GM19468 (cell line): ENCODE measurements at regions not wholly inside any gene's neighbourhood (a gene's known extent, or its start where the extent isn't known, plus 50 kb on each side); places are given as distances from the start of the nearest gene placed in this dataset.
A peak's percentile ranks its signal among the peaks of the same experiment; 100 is the strongest.
"Not testable (repeated sequence)": the region's sequence is repeated elsewhere in the genome, so short reads cannot be mapped to it uniquely, and the experiment has no call there.

Experiments
- ATAC-seq: cut with Tn5 transposase; IDR thresholded peaks from one replicate; pipeline ENCODE4 v1.9.1; 2021; ENCODE audit warnings: mild to moderate bottlenecking, moderate library complexity, moderate number of reproducible peaks; ENCODE audit not compliant: unreplicated experiment; ENCODE audit errors: extremely low read depth

DNA sequence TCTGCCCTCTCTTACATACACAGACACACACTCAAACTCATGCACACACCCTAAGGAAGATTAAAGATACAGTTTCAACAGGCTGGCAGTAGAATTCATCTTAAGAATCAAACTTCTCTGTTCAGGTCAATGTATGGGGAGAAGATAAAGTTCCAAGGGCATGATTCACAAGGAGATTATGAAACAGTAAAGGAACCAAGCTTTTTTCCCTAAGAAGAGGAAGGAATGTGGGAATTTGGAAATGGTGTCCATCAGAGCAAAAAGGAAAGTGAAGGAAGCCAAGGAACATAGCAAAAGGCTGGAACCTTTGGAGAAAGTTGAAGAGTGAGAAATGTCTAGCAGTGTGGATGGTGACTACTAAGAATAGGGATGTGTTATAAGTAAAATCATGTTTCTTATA, 191.0 kb upstream of the NPY2R start:
- ATAC-seq: no peak

DNA sequence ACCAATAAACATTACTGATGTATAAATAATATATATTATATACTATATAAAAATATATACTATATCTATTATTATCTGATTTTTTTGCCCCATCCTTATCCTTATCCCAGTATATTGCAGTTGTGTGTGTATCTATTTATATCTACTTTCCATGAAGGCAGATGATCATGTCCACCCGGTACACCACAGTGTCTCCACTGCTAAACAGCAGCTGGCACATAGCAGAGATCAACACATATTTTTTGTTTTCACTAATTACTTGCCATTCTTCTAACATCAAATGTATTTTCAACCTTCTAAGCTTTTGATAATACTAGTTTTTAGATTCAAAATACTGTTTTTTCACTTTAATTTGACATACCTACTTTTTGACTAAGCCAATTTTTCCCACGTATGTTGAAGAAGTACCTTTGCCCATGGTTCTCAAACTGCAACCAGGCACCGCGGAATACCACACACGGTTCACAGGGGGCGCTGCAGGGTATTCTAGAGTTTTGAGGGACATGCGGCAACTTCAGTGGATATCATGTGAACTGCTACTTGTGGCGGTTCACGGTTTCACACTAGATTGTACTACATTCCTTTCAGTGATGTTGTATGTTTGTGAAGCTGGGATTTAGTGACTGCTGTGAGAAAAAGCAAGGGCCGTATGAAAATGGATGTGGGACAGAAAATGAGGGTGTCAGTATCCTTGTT, 182.5 kb upstream of the NPY2R start:
- peak; percentile 71 for ATAC-seq

DNA sequence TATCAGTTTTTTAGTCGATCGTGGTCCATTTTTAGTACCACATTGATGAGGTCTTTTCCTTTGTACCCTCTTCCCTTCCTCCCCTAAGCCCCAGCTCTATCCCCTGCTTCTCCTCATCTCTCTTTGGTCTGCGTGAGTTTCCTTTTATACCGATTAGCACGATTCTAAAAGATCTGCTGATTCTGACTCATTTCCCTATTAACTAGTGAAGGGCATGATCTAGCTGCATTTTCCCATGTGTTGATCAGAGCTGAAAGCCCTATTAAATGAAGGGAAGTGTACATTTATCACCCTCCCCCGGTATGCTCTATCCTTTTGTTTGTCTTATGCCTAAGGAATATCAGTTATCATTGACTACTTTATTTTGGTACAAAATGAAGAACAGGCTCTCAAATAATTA, 181.7 kb upstream of the NPY2R start:
- ATAC-seq: no peak

DNA sequence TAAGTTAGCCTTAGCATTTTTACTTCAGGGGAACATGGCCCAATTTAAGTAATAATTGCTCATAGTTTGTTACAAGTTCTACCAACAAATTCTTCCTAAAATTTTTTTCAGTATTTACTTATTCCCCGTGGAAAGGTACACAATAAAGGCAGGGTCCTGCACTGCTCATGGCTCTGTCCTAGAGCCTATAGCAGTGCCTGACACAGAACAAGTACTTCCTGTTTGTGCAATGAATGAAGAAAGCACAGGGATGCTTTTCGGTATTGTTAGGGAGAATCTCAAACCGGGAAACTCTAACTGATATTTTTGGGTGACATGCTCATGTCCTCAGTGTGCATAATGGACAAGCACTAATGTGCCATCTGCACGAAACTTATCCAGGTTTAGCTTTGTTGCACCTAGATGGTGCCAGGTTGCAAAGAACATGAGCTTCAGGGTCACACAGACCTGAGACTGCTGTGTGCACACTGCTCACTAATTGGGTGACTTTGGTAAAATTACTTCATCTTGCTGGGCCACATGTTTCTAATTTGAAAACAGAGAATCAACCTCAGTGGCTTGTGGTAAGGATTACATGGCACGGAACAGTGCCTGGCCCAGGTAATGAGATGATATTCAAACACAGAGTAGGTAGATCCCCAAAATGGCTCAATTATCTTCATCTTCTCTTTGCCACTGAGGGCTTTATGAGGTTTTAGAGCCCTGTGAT, 175.8 kb upstream of the NPY2R start:
- no peak for ATAC-seq

DNA sequence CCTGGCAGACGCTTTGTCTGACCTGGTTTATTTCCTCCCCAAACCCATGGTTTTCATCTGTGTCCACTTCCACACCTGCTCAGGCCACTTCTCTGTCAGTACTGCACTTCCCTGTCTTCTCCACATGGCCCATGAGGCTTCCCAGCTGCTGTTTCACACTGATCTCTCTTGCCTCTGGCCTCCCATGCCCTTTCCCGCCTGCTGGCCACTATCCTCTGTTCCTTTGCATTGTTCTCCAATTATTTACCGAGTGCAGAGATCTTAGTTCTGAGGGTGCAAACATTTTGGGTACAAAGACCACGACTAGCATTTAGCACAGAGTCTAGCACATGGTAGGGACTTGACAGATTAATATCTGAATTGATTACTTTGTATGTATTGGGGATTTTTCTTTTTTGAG, 174.8 kb upstream of the NPY2R start:
- no peak for ATAC-seq

DNA sequence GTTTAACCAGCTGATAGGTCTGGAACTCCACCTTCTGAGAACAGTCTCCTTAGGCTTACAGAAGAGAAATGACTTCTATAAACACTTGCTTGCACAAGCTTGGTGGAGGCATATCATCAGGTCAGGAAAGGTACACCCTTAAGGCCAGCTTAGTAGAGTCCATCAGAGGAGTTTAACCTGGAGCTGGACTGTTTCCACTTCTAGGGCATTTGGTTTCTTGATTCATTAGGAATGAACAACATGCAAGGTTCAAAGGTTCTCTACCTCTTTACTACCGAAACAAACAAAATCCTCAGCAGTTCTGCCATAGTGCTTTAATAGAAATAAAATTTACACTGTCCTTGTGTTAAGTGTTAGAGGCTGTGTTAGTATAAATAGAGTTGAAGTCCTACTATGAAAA, 171.4 kb upstream of the NPY2R start:
- no peak for ATAC-seq

DNA sequence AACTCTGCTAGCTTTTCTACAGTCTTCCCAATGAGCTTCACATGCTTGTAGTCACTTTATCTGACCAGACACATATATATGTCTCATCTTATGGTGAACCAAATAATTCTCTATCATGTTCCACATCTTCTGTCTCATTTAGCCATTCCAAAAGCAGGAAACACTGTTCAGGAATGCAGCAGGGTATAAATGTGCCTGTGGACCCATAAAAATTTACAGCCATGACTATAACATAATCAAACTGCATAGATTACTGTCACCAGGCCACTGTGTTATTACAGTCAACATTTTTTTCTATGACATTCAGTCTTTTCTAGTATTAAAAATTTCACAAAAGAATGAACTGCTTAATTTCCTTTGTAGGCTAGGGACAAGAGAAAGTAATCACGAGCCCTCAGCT, 170.0 kb upstream of the NPY2R start:
- no peak for ATAC-seq

DNA sequence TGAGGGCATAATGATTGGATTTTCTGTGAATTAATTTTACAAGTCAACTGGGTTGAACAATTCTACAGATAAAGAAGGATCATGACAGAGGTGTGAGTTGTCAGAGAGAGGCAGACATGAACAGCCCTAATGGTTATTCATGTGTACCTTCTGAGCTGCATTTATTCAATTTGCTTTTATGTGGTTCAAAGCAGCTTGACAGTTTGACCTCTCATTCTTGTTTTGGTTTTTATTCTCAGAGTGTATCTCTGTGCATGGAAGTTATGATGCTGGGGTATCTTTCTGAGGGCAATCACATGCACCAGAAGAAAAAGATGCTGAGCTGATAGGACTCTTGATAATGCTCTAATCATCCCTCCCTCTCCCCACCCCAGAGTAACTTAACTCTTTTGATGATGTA, 169.3 kb upstream of the NPY2R start:
- no peak for ATAC-seq

DNA sequence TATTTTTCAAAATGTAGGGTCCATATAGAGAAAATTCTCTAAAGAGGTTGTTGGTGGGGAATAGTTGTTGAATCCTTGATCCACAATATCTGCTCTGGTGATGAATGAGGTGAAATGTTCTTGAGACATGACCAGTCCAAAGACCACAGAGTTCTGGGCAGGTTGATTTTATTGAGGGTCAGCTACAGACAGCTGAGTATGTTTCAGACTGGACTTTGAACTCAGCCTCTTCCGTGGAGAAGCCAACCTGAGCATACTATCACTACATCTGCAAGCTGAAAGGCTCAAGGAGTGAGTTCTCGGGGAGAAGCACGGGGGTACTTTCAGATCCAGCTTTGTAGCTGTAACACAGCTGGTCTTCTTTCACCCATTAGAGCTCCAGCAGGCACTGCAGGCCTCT, 168.4 kb upstream of the NPY2R start:
- ATAC-seq: no peak

DNA sequence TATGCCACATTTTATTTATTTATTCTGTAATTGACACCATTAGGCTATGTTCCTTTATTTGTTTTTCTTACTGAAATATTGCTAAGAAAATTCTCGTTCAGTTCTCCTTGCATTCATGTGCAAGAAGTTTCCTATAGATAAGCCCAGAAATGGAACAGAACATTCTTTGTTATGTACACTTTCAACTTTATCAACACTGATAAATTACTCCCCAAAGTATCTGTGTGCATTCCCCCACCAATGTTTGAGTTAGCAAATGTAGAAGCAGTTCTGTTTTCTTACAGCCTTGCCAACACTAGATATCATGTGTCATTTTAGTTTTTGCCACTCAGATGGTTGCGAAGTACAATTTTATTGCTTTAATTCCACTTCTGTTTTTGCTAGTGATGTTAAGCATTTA, 166.4 kb upstream of the NPY2R start:
- no peak for ATAC-seq

DNA sequence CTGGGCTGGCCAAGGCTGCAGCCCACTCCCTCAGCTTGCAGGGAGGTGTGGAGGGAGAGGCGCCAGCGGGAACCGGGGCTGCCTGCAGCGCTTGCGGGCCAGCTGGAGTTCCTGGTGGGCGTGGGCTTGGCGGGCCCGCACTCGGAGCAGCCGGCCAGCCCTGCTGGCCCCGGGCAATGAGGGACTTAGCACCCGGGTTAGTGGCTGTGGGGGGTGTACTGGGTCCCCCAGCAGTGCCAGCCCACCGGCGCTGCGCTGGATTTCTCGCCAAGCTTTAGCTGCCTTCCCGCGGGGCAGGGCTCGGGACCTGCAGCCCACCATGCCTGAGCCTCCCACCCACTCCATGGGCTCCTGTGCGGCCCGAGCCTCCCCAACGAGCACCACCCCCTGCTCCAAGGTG, 164.2 kb upstream of the NPY2R start:
- not testable (repeated sequence) for ATAC-seq

DNA sequence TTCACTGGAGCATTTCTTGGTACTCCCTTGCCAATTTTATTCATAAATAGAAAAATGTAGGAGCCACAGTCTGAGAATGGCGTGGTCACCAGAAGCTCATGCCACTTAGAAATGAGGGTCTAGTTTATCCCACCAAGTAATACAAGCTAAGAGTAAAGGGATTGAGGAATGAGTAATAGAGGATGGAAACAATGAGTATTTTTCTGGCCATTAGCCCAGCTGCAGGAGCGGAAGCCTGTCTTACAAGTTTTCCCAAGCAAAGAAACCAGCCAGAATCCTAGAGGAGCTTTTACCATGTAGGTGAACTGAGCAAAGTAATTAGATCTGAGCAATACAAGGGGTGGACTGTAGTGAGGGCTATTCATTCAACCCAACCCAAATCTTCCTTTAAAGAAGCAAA, 160.7 kb upstream of the NPY2R start:
- no peak for ATAC-seq

DNA sequence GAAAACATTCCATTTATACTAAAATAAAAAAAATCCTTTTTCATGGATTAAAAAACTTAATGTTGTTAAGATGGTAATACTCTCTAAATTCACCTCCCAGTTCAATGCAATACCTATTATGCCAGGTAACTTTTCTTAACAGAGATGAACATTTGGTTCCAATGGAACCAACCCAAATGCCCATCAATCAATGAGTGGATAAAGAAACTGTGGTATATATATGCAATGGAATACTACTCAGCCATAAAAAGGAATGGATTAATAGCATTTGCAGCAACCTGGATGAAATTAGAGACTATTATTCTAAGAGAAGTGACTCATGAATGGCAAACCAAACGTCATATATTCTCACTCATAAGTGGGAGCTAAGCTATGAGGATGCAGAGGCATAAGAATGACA, 154.4 kb upstream of the NPY2R start:
- ATAC-seq: not testable (repeated sequence)

DNA sequence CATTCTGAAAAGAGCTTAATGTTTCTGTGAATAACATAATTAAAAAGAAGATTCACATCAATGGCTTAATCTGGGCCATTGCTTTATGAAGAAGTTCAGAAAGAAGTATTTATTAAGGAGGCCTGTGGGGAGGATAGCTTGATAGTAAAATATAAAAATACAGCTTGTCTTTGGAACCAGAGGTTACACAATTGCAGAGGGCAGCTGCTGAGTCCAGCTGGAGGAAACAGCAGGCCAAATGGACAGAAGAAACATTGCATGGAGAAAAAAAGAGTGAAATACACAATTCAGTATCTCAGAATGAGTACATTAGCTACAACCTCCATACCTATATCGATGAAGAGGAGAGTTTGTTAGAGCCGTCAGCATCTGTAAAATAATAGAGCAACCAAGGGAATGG, 148.0 kb upstream of the NPY2R start:
- ATAC-seq: no peak

DNA sequence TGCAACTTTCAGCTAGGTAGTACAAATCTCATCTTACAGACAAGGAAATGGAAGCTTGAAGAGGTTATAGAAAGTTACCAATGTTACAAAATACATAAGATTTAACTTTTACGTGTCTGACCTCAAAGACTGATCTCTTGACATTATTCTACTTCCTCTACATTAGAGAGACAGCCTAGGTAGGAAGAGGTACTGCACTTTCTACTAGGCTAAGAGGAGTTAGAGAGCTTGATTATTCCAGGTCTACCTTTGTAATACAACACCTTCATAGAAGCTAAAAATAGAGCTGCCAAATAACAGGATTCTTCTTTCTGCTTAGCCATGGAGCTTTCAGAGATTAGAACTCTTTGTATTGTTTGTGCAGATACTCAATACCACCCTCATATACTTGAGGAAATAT, 147.6 kb upstream of the NPY2R start:
- ATAC-seq: no peak

DNA sequence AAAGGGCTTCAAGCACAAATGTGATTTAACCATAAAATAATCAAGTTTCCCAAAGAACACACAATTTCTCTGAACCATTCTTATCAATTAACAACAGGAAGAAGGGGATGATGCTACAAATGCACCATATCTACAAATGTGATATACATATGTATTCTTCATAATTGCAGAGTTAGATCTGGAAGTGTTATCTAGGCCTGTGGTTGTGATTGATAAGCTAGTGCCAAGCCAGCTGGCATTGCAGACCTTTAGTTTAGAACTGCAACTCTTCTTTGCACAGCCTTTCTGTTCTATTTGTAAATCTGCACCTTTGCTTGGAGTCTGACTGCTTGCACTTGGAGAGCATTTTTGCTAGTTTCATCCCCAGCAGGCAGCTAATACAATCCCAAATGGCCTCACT, 145.5 kb upstream of the NPY2R start:
- ATAC-seq: no peak

DNA sequence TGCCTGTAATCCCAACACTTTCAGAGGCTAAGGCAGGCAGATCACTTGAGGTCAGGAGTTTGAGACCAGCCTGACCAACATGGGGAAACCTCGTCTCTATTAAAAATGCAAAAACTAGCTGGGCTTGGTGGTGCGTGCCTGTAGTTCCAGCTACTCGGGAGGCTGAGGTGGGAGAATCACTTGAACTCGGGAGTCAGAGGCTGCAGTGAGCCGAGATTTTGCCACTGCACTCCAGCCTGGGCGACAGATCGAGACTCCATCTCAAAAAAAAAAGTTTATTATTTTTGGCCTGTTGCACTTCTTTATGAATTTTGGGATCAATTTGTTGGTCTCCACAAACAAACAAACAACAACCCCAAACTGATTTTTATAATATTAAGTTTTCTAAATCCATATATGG, 143.5 kb upstream of the NPY2R start:
- ATAC-seq: not testable (repeated sequence)

DNA sequence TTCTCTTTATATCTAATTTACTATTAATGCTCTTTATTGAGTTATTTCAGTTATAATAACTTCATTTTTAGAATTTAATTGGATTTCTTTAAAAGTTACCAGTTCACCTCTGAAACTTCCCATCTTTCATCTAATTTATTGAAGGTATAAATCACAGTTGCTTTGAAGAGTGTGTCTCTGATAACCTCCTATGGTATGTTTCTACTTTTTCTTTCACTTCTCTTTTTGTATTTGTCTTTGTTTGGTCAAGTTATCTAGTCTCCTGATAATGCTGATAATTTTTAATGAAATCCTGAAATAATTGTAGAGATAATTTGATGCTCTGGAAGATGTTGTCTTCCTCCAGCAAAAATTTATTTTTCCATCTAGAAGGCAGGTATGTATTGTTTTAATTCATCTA, 141.6 kb upstream of the NPY2R start:
- no peak for ATAC-seq

DNA sequence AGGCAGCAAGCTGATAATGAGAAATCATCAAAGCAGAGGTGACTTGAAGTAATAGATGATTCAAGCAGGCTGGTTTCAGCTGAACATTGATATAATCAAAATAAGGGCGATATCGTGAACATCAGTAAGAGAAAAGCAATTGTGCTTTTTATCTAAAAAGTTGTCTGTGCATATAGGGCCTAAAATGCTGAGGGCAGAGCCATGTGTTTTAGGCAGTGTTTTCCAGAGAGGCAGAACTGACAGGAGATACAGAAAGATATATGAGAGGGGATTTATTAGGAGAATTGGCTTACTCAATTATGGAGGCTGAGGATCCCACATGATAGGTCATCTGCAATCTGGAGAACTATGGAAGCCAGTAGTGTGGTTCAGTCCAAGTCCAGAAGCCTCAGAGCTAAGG, 136.5 kb upstream of the NPY2R start:
- ATAC-seq: no peak

DNA sequence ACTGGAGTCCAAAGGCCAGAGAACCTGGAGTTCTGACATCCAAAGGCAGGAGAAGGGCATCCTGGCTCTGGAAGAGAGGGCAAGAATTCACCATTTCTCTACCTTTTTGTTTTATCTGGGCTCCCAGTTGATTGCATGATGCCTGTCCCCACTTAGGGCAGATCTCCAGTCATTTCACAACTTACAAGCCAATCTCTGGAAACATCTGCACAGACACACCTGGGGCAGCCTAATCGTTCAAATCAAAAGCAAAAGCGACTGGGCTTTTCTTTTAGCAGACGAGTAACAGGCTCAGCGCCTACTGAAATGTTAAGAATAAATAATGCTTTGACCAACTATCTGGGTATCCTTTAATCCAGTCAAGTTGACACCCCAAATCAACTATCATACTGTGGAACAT, 136.0 kb upstream of the NPY2R start:
- ATAC-seq: no peak

DNA sequence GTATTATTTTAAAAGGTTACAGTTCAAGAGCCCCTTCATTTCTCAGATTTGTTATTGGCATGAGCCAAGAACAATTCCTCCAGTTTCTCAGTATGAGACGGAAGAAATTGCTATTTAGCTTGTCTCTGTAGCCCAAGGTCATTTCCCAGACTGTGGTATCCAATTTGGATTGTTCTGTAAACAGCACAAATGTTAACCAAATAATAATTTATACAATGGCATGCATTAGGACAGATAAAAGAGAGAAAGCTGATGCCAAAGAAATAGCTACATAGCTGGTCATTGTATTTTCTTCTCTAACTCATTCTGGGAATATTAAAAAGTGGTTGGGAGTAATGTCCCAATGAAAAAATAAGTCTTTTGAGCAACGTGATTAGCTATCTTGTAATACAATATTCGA, 134.6 kb upstream of the NPY2R start:
- ATAC-seq: no peak

DNA sequence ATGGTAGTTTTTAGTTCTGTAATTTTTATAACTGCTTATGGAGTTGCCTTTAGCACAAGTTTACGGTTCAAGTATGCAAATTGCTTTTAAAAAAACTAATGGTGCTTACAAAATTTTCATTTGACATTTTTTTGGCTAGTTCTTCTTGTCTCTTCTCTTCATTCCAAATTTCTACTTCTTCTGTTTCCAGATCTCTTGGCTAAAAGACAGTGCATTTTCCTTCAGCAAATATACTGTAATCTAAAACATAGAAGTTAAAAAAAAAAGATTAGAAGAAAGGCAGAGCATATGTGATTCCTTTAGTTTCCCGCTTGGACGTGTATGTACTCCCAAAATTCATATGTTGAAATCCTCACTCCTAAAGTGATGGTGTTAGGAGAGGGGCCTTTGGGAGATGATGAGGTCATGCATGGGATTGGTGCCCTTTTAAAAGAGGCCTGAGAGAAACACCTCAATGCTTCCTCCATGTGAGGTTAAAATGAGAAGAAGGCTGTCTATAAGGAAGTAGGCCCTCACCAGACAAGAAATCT, 132.1 kb upstream of the NPY2R start:
- no peak for ATAC-seq
